ENCODE measurements at regions not wholly inside any gene's neighbourhood (a gene's known extent, or its start where the extent isn't known, plus 50 kb on each side); places are given as distances from the start of the nearest gene placed in this dataset.

GRCh38 chr5:18566671-18567070 lies 932.4 kb downstream of the TAF11L14 start:
- H3K79me2 ChIP-seq (ENCODE audit: insufficient read depth, low read length): no peaks in the 10 kb centered on the region
- no peak overlapping the region for H3K4me2 ChIP-seq (replicated peaks; ENCODE audit: extremely low read depth, low read length, poor library complexity, severe bottlenecking)
- no peak for DNase-seq
- H3K27me3 Mint-ChIP-seq (ENCODE audit: low read depth in 3 of 3): peaks cover 0 to 2% (median 0%) of the 10 kb centered on the region in 3 donors
- peaks cover 0 to 10% (median 2%) of the 10 kb centered on the region in 7 donors for H3K9me3 Mint-ChIP-seq
- H3K9me3 ChIP-seq (replicated peaks in 1 of 2; ENCODE audit: control insufficient read depth in 1 of 2, insufficient read depth in 1 of 2, low read length in 2 of 2): no peaks in the 10 kb centered on the region
- no peak overlapping the region for H3K27ac Mint-ChIP-seq
- no peak overlapping the region for H3K9ac ChIP-seq (ENCODE audit: insufficient read depth, low read length, poor library complexity, severe bottlenecking)
- no peaks in the 10 kb centered on the region for H3K36me3 ChIP-seq (replicated peaks in 1 of 2; ENCODE audit: control insufficient read depth in 1 of 2, insufficient read depth in 2 of 2, low read length in 2 of 2)
- no peak overlapping the region for H3K4me3 ChIP-seq (replicated peaks in 1 of 3; ENCODE audit: low read depth in 2 of 3, low read length in 3 of 3)
- no peaks in the 10 kb centered on the region for H4K20me1 ChIP-seq (ENCODE audit: insufficient read depth, low read length)
- H3K27me3 ChIP-seq (ENCODE audit: control insufficient read depth in 2 of 2, insufficient read depth in 2 of 2, low read length in 2 of 2): no peaks in the 10 kb centered on the region
- H2AFZ ChIP-seq (ENCODE audit: insufficient read depth, low read depth, low read length, poor library complexity, severe bottlenecking): no peak overlapping the region
- H3K4me1 ChIP-seq (ENCODE audit: control insufficient read depth in 1 of 2, insufficient read depth in 2 of 2, low read length in 2 of 2): no peaks in the 10 kb centered on the region
- intact Hi-C loops (cut with micrococcal nuclease): no loop called here
- no peaks in the 10 kb centered on the region for H3K4me1 Mint-ChIP-seq
- H3K4me3 Mint-ChIP-seq: no peak overlapping the region
- no peak overlapping the region for H3K27ac ChIP-seq (ENCODE audit: low read depth in 1 of 2, low read length in 2 of 2)
- TF ChIP-seq CTCF (IDR thresholded peaks at IDR 0.05): no peak
- no peaks in the 10 kb centered on the region for H3K36me3 Mint-ChIP-seq

GRCh38 chr5:18576586-18576985 lies 942.3 kb downstream of the TAF11L14 start:
- H3K36me3 Mint-ChIP-seq: no peaks in the 10 kb centered on the region
- H3K27ac Mint-ChIP-seq: no peak overlapping the region
- peaks cover 0 to 7% (median 3%) of the 10 kb centered on the region in 7 donors for H3K9me3 Mint-ChIP-seq
- no peak overlapping the region for H3K9ac ChIP-seq (ENCODE audit: insufficient read depth, low read length, poor library complexity, severe bottlenecking)
- no peaks in the 10 kb centered on the region for H3K36me3 ChIP-seq (replicated peaks in 1 of 2; ENCODE audit: control insufficient read depth in 1 of 2, insufficient read depth in 2 of 2, low read length in 2 of 2)
- H3K27ac ChIP-seq (ENCODE audit: low read depth in 1 of 2, low read length in 2 of 2): no peak overlapping the region
- WGBS (ENCODE audit: insufficient coverage): 80% methylated on average over 1 of the region's 4 CpGs
- H2AFZ ChIP-seq (ENCODE audit: insufficient read depth, low read depth, low read length, poor library complexity, severe bottlenecking): no peak overlapping the region
- no peak for DNase-seq
- H3K4me2 ChIP-seq (replicated peaks; ENCODE audit: extremely low read depth, low read length, poor library complexity, severe bottlenecking): no peak overlapping the region
- H3K79me2 ChIP-seq (ENCODE audit: insufficient read depth, low read length): no peaks in the 10 kb centered on the region
- H3K9me3 ChIP-seq (replicated peaks in 1 of 2; ENCODE audit: control insufficient read depth in 1 of 2, insufficient read depth in 1 of 2, low read length in 2 of 2): peaks cover 0 to 5% of the 10 kb centered on the region in 2 donors
- no peak overlapping the region for H3K4me3 ChIP-seq (replicated peaks in 1 of 3; ENCODE audit: low read depth in 2 of 3, low read length in 3 of 3)
- intact Hi-C loops (cut with micrococcal nuclease): no loop called here
- no peak for TF ChIP-seq CTCF (IDR thresholded peaks at IDR 0.05)
- no peak overlapping the region for H3K4me3 Mint-ChIP-seq
- H4K20me1 ChIP-seq (ENCODE audit: insufficient read depth, low read length): no peaks in the 10 kb centered on the region
- no peaks in the 10 kb centered on the region for H3K27me3 ChIP-seq (ENCODE audit: control insufficient read depth in 2 of 2, insufficient read depth in 2 of 2, low read length in 2 of 2)
- H3K27me3 Mint-ChIP-seq (ENCODE audit: low read depth in 3 of 3): no peaks in the 10 kb centered on the region
- H3K4me1 Mint-ChIP-seq: no peaks in the 10 kb centered on the region
- no peaks in the 10 kb centered on the region for H3K4me1 ChIP-seq (ENCODE audit: control insufficient read depth in 1 of 2, insufficient read depth in 2 of 2, low read length in 2 of 2)

Measured in CD14-positive monocyte (primary cell).